Thyroid gland (tissue), 4 donors: ENCODE measurements at regions not wholly inside any gene's neighbourhood (a gene's known extent, or its start where the extent isn't known, plus 50 kb on each side); places are given as distances from the start of the nearest gene placed in this dataset.

Source experiments
- DNase-seq, 2 donors: peaks; one replicate each; pipeline ENCODE4 v3.0.0-alpha.2; 2019
- H3K27ac ChIP-seq, 3 donors: fragments of 200-600 bp; sonication (generic); 1 replicate in 2 of 3; 2 replicates in 1 of 3; pipeline ENCODE4 v1.5.1; 2016 to 2019; ENCODE audit warnings: mild to moderate bottlenecking in 1 of 3, moderate library complexity in 1 of 3
- H3K27me3 ChIP-seq: fragments of 200-600 bp; sonication (generic); one replicate; pipeline ENCODE4 v1.5.1; 2019
- H3K36me3 ChIP-seq, 2 donors: fragments of 200-600 bp; sonication (generic); one replicate each; pipeline ENCODE4 v1.5.1; 2016 to 2019
- H3K4me1 ChIP-seq, 2 donors: fragments of 200-600 bp; sonication (generic); one replicate each; pipeline ENCODE4 v1.5.1; 2017 to 2019
- H3K4me3 ChIP-seq, 3 donors: fragments of 200-600 bp; sonication (generic); replicated peaks in 1 of 3; 1 replicate in 2 of 3; 2 replicates in 1 of 3; pipeline ENCODE4 v1.5.1; 2016; ENCODE audit warnings: mild to moderate bottlenecking in 1 of 3
- H3K9me3 ChIP-seq: fragments of 200-600 bp; sonication (generic); one replicate; pipeline ENCODE4 v1.5.1; 2017
- CTCF ChIP-seq, 6 experiments: fragments of 200-600 bp in 3 of 6; fragments of 450-650 bp in 3 of 6; sonication (generic) in 3 of 6; IDR thresholded peaks; one replicate each; pipeline ENCODE4 v1.5.1; 2016 to 2019; ENCODE audit warnings: antibody characterized with exemption in 6 of 6, mild to moderate bottlenecking in 2 of 6, inconsistent platforms in 1 of 6, moderate library complexity in 1 of 6
- POLR2A ChIP-seq, 2 donors: fragments of 450-650 bp; IDR thresholded peaks; one replicate each; pipeline ENCODE4 v1.6.1; 2017; ENCODE audit warnings: antibody characterized with exemption in 2 of 2, mild to moderate bottlenecking in 2 of 2, moderate library complexity in 1 of 2
- WGBS, 2 donors: methylation state at CpG; one replicate each; pipeline ENCODE4 v1.1.5; 2017; 5-methylcytosine and 5-hydroxymethylcytosine counted together
- intact Hi-C: fragments of 100-400 bp; cut with DNase I; formaldehyde crosslinking; loops from one replicate; pipeline ENCODE4 v1.15.1; 2023

GRCh38 chr16:6427621-6428020 is 905.0 kb upstream of the RBFOX1 start:
- Histone ChIP-seq H3K9me3 (no peaks in the 10 kb centered on the region), H3K27ac (no peak overlapping the region), H3K36me3 (no peaks in the 10 kb centered on the region), H3K27me3 (no peaks in the 10 kb centered on the region), H3K4me1 (no peaks in the 10 kb centered on the region), H3K4me3 (no peak overlapping the region)
- TF ChIP-seq CTCF (IDR thresholded peaks at IDR 0.05): no peak
- no peak for TF ChIP-seq POLR2A (IDR thresholded peaks at IDR 0.05)
- 72 to 85% methylated on average over 3 of the region's 3 CpGs for WGBS, 2 donors
- no peak for DNase-seq
- intact Hi-C loops: no loop called here

DNA sequence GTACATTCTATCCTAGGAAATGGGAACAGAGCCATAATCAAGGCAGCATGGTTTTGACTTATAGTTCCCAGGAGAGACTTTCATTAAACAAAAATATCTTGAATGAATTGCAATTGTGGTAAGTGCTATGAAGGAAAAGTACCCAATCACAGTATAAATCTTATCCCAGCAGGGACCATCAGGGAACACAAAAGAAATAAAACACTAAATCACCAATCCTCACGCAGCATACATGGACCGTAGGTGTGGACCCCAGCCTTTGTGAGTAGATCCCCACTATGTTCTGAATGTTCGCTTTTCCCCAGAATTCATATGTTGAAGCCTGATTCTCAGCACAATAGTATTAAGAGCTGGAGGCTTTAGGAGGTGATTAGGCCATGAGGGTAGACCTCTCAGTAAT is 925.0 kb upstream of the RBFOX1 start:
- DNase-seq: no peak
- 87 to 95% methylated on average over 3 of the region's 3 CpGs for WGBS, 2 donors
- no peaks in the 10 kb centered on the region for H3K9me3 ChIP-seq
- H3K4me1 ChIP-seq: no peaks in the 10 kb centered on the region
- no peaks in the 10 kb centered on the region for H3K27me3 ChIP-seq
- H3K4me3 ChIP-seq: no peak overlapping the region
- intact Hi-C loops: no loop called here
- TF ChIP-seq CTCF (IDR thresholded peaks at IDR 0.05): no peak
- TF ChIP-seq POLR2A (IDR thresholded peaks at IDR 0.05): no peak
- H3K27ac ChIP-seq: no peak overlapping the region
- H3K36me3 ChIP-seq: no peaks in the 10 kb centered on the region

DNA sequence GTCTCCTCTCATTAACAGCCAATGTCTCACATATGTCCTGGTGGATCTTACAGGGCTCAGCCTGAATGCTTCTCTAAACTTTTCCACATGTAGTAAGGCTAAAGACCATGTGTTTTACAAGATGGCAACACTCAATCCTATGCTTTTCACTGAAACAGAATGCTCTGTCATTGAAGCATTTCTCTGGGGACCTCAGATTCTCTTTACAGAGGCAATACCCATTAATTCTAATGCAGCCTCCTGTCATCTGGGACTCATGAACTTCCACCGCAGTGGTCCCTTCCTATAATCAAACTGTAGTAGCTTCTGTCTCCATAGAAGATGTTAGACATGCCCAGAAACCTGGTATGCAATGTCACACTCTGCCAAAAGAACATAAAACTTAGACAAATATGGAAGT is 926.6 kb upstream of the RBFOX1 start:
- TF ChIP-seq POLR2A (IDR thresholded peaks at IDR 0.05) (no peak), CTCF (IDR thresholded peaks at IDR 0.05) (no peak)
- no peaks in the 10 kb centered on the region for H3K27me3 ChIP-seq
- H3K4me1 ChIP-seq: no peaks in the 10 kb centered on the region
- H3K4me3 ChIP-seq: no peak overlapping the region
- no peaks in the 10 kb centered on the region for H3K9me3 ChIP-seq
- H3K36me3 ChIP-seq: no peaks in the 10 kb centered on the region
- intact Hi-C loops: no loop called here
- H3K27ac ChIP-seq: no peak overlapping the region
- no peak for DNase-seq
- 57 to 80% methylated on average over 1 of the region's 1 CpG for WGBS, 2 donors

- TF ChIP-seq POLR2A (IDR thresholded peaks at IDR 0.05) (no peak), CTCF (IDR thresholded peaks at IDR 0.05) (no peak)
- Histone ChIP-seq H3K27me3 (no peaks in the 10 kb centered on the region), H3K27ac (no peak overlapping the region), H3K4me1 (no peaks in the 10 kb centered on the region), H3K9me3 (no peaks in the 10 kb centered on the region), H3K36me3 (no peaks in the 10 kb centered on the region), H3K4me3 (no peak overlapping the region)
- 79 to 98% methylated on average over 3 of the region's 3 CpGs for WGBS, 2 donors
- DNase-seq: no peak
- intact Hi-C loops: no loop called here
These were observed 949.7 kb upstream of the RBFOX1 start for GRCh38 chr16:6382924-6383459.

GRCh38 chr16:6381896-6382295 is 950.7 kb upstream of the RBFOX1 start:
- H3K27ac ChIP-seq: no peak overlapping the region
- no peak for TF ChIP-seq POLR2A (IDR thresholded peaks at IDR 0.05)
- TF ChIP-seq CTCF (IDR thresholded peaks at IDR 0.05): no peak

More at GRCh38 chr16:6381896-6382295, 950.7 kb upstream of the RBFOX1 start:
- 51 to 69% methylated on average over 6 of the region's 6 CpGs for WGBS, 2 donors
- H3K36me3 ChIP-seq: no peaks in the 10 kb centered on the region
- no peak for DNase-seq
- no peaks in the 10 kb centered on the region for H3K4me1 ChIP-seq
- intact Hi-C loops: no loop called here
- H3K4me3 ChIP-seq: no peak overlapping the region
- no peaks in the 10 kb centered on the region for H3K9me3 ChIP-seq
- no peaks in the 10 kb centered on the region for H3K27me3 ChIP-seq
